ENCODE measurements at regions not wholly inside any gene's neighbourhood (a gene's known extent, or its start where the extent isn't known, plus 50 kb on each side); places are given as distances from the start of the nearest gene placed in this dataset.

DNA sequence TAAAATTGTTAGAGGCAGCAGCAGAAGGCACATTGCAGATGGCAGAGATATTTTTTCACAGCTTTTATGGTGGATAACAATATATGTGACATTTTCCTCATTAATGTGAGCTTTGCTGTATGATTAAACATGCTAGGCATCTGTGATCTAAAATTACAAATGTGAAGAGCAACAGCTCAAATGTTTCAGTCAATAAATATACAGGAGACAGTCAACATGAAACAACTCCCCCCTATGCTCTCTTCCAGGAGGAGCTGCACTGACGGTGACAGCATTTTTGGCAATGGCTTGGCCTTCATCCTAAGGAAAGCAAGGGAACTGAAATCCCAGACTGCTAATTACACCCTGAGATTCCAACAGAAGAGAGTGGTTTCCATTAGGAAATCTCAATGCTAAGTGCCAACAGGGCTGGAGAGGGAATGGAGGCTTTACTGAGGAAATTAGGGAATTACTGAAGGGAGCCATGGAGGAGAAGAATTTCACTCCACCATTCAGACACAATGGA lies 51.4 kb upstream of the GRB10 start:
- TF ChIP-seq, protein P1, sequence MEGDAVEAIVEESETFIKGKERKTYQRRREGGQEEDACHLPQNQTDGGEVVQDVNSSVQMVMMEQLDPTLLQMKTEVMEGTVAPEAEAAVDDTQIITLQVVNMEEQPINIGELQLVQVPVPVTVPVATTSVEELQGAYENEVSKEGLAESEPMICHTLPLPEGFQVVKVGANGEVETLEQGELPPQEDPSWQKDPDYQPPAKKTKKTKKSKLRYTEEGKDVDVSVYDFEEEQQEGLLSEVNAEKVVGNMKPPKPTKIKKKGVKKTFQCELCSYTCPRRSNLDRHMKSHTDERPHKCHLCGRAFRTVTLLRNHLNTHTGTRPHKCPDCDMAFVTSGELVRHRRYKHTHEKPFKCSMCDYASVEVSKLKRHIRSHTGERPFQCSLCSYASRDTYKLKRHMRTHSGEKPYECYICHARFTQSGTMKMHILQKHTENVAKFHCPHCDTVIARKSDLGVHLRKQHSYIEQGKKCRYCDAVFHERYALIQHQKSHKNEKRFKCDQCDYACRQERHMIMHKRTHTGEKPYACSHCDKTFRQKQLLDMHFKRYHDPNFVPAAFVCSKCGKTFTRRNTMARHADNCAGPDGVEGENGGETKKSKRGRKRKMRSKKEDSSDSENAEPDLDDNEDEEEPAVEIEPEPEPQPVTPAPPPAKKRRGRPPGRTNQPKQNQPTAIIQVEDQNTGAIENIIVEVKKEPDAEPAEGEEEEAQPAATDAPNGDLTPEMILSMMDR (IDR thresholded peaks at IDR 0.05), result no peak
- TF ChIP-seq, protein P2, sequence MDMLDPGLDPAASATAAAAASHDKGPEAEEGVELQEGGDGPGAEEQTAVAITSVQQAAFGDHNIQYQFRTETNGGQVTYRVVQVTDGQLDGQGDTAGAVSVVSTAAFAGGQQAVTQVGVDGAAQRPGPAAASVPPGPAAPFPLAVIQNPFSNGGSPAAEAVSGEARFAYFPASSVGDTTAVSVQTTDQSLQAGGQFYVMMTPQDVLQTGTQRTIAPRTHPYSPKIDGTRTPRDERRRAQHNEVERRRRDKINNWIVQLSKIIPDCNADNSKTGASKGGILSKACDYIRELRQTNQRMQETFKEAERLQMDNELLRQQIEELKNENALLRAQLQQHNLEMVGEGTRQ (IDR thresholded peaks at IDR 0.05; ENCODE audit: borderline replicate concordance, low read depth, low read length), result no peak
- TF ChIP-seq, protein P3, sequence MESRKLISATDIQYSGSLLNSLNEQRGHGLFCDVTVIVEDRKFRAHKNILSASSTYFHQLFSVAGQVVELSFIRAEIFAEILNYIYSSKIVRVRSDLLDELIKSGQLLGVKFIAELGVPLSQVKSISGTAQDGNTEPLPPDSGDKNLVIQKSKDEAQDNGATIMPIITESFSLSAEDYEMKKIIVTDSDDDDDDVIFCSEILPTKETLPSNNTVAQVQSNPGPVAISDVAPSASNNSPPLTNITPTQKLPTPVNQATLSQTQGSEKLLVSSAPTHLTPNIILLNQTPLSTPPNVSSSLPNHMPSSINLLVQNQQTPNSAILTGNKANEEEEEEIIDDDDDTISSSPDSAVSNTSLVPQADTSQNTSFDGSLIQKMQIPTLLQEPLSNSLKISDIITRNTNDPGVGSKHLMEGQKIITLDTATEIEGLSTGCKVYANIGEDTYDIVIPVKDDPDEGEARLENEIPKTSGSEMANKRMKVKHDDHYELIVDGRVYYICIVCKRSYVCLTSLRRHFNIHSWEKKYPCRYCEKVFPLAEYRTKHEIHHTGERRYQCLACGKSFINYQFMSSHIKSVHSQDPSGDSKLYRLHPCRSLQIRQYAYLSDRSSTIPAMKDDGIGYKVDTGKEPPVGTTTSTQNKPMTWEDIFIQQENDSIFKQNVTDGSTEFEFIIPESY (IDR thresholded peaks at IDR 0.05; ENCODE audit: borderline replicate concordance, low read depth), result no peak
- TF ChIP-seq MXI1 (IDR thresholded peaks at IDR 0.05; ENCODE audit: low read depth, low read length) (no peak), YY1 (IDR thresholded peaks at IDR 0.05; ENCODE audit: low read depth) (no peak), GABPA (IDR thresholded peaks at IDR 0.05; ENCODE audit: low read depth) (no peak), TAF1 (IDR thresholded peaks at IDR 0.05; ENCODE audit: borderline replicate concordance, low read depth, low read length) (no peak), CHD2 (IDR thresholded peaks at IDR 0.05; ENCODE audit: low read length, partially characterized antibody) (no peak), EP300 (IDR thresholded peaks at IDR 0.05; ENCODE audit: borderline replicate concordance in 1 of 2, low read depth in 1 of 2, low read length in 1 of 2) (no peak), EZH2phosphoT487 (IDR thresholded peaks at IDR 0.05; ENCODE audit: borderline replicate concordance, low read depth) (no peak), POLR2AphosphoS5 (IDR thresholded peaks at IDR 0.05; ENCODE audit: low read depth, low read length) (no peak)
- TF ChIP-seq, protein P4, sequence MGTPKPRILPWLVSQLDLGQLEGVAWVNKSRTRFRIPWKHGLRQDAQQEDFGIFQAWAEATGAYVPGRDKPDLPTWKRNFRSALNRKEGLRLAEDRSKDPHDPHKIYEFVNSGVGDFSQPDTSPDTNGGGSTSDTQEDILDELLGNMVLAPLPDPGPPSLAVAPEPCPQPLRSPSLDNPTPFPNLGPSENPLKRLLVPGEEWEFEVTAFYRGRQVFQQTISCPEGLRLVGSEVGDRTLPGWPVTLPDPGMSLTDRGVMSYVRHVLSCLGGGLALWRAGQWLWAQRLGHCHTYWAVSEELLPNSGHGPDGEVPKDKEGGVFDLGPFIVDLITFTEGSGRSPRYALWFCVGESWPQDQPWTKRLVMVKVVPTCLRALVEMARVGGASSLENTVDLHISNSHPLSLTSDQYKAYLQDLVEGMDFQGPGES (IDR thresholded peaks at IDR 0.05; ENCODE audit: low read depth, low read length), result no peak
- TF ChIP-seq, protein P5, sequence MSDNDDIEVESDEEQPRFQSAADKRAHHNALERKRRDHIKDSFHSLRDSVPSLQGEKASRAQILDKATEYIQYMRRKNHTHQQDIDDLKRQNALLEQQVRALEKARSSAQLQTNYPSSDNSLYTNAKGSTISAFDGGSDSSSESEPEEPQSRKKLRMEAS (IDR thresholded peaks at IDR 0.05; ENCODE audit: low read depth), result no peak

All from SK-N-SH (cell line).